Loucy (cell line): ENCODE measurements at regions not wholly inside any gene's neighbourhood (a gene's known extent, or its start where the extent isn't known, plus 50 kb on each side); places are given as distances from the start of the nearest gene placed in this dataset.

ENCODE experiments used
- CTCF ChIP-seq: fragments of 200-600 bp; sonication (generic); conservative IDR thresholded peaks from 2 replicates; pipeline ENCODE4 v1.5.1; 2014; ENCODE audit warnings: mild to moderate bottlenecking, antibody characterized with exemption, low read length
- EZH2phosphoT487 ChIP-seq: fragments of 200-600 bp; IDR thresholded peaks from 2 replicates; pipeline ENCODE4 v1.6.1; 2018; ENCODE audit warnings: antibody characterized with exemption, mild to moderate bottlenecking, moderate library complexity, borderline replicate concordance

GRCh38 chr11:19394525-19395016, 153.8 kb upstream of the E2F8 start:
- TF ChIP-seq CTCF, result no peak
- peak; percentile 82 for TF ChIP-seq EZH2phosphoT487
